ENCODE measurements at regions not wholly inside any gene's neighbourhood (a gene's known extent, or its start where the extent isn't known, plus 50 kb on each side); places are given as distances from the start of the nearest gene placed in this dataset.

DNA sequence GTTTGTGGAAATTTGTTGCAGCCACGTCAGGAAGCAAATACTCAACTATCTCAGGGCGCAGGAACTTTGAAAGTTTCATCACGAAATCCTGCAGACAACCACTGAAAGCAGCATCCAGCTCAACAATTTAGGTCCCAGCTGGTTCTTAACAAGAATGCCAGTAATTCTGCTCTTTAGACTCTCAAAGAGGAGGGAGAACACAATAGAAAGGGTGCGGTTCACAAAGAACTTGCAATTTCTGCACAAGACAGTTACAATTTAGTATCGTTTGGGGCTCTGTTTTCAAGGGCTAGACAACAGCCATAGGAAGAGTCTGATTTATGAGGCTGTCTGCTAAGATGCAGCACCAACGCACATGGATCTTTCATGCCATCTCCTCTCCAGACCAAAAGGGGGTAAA lies 223.1 kb downstream of the FGFR2 start:
- Histone ChIP-seq H3K36me3 (replicated peaks in 1 of 2; ENCODE audit: control insufficient read depth in 1 of 2, insufficient read depth in 2 of 2, low read length in 1 of 2) (no peaks in the 10 kb centered on the region), H3K9ac (no peak overlapping the region), H3F3A (replicated peaks; ENCODE audit: insufficient read depth) (no peaks in the 10 kb centered on the region), H3K9me3 (no peaks in the 10 kb centered on the region), H3K27me3 (ENCODE audit: insufficient read depth) (no peaks in the 10 kb centered on the region), H4K20me1 (ENCODE audit: insufficient read depth) (no peaks in the 10 kb centered on the region), H3K4me1 (ENCODE audit: control insufficient read depth in 1 of 2, insufficient read depth in 2 of 2, low read depth in 1 of 2, low read length in 1 of 2) (peaks cover 0 to 10% of the 10 kb centered on the region in 2 experiments; a peak in 2 of 4 replicates), H3K4me3 (ENCODE audit: low read depth in 2 of 2, low read length in 1 of 2) (no peak overlapping the region), H3K4me2 (no peak overlapping the region), H3K9me2 (no peaks in the 10 kb centered on the region), H3K79me2 (ENCODE audit: insufficient read depth) (no peaks in the 10 kb centered on the region), H3K27ac (ENCODE audit: low read depth in 2 of 2, low read length in 1 of 2) (no peak overlapping the region), H2AFZ (ENCODE audit: low read depth) (no peak overlapping the region)
- CTCF ChIA-PET = interaction anchor here (1.7 kb wide), 1 partner anchor 15 kb away, joined by 4 read pairs; no protein-coding TSS in a partner anchor
- 29% methylated on average over 6 of the region's 6 CpGs for WGBS (ENCODE audit: low lambda C conversion rate)
- TF ChIP-seq MEF2A (IDR thresholded peaks at IDR 0.05; ENCODE audit: borderline replicate concordance, low read depth) (no peak), EP300 (IDR thresholded peaks at IDR 0.05; ENCODE audit: borderline replicate concordance in 1 of 2, low read depth in 1 of 2, low read length in 1 of 2) (no peak), RXRA (IDR thresholded peaks at IDR 0.05; ENCODE audit: borderline replicate concordance, low read depth) (no peak), TEAD4 (IDR thresholded peaks at IDR 0.05; ENCODE audit: borderline replicate concordance, insufficient read depth) (no peak), JUND (IDR thresholded peaks at IDR 0.05) (no peak), GATA2 (CRISPR knock-in tag; IDR thresholded peaks at IDR 0.05) (no peak), RFX5 (IDR thresholded peaks at IDR 0.05; ENCODE audit: low read length) (no peak), EZH2phosphoT487 (IDR thresholded peaks at IDR 0.05; ENCODE audit: borderline replicate concordance, low read depth) (no peak), RAD21 (IDR thresholded peaks at IDR 0.05; ENCODE audit: low read length) (no peak), FOXJ3 (CRISPR knock-in tag; IDR thresholded peaks at IDR 0.05) (no peak), YY1 (IDR thresholded peaks at IDR 0.05; ENCODE audit: low read depth) (no peak), GABPA (IDR thresholded peaks at IDR 0.05; ENCODE audit: low read depth) (no peak), TAF1 (IDR thresholded peaks at IDR 0.05; ENCODE audit: borderline replicate concordance, low read depth, low read length) (no peak), SMC3 (IDR thresholded peaks at IDR 0.05; ENCODE audit: low read depth, low read length) (no peak), FOXM1 (IDR thresholded peaks at IDR 0.05; ENCODE audit: low read depth) (no peak)
- TF ChIP-seq, protein P1, sequence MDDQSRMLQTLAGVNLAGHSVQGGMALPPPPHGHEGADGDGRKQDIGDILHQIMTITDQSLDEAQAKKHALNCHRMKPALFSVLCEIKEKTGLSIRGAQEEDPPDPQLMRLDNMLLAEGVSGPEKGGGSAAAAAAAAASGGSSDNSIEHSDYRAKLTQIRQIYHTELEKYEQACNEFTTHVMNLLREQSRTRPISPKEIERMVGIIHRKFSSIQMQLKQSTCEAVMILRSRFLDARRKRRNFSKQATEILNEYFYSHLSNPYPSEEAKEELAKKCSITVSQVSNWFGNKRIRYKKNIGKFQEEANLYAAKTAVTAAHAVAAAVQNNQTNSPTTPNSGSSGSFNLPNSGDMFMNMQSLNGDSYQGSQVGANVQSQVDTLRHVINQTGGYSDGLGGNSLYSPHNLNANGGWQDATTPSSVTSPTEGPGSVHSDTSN (IDR thresholded peaks at IDR 0.05) = no peak
- TF ChIP-seq, protein P2, sequence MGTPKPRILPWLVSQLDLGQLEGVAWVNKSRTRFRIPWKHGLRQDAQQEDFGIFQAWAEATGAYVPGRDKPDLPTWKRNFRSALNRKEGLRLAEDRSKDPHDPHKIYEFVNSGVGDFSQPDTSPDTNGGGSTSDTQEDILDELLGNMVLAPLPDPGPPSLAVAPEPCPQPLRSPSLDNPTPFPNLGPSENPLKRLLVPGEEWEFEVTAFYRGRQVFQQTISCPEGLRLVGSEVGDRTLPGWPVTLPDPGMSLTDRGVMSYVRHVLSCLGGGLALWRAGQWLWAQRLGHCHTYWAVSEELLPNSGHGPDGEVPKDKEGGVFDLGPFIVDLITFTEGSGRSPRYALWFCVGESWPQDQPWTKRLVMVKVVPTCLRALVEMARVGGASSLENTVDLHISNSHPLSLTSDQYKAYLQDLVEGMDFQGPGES (IDR thresholded peaks at IDR 0.05; ENCODE audit: low read depth, low read length) = no peak
- TF ChIP-seq, protein P3, sequence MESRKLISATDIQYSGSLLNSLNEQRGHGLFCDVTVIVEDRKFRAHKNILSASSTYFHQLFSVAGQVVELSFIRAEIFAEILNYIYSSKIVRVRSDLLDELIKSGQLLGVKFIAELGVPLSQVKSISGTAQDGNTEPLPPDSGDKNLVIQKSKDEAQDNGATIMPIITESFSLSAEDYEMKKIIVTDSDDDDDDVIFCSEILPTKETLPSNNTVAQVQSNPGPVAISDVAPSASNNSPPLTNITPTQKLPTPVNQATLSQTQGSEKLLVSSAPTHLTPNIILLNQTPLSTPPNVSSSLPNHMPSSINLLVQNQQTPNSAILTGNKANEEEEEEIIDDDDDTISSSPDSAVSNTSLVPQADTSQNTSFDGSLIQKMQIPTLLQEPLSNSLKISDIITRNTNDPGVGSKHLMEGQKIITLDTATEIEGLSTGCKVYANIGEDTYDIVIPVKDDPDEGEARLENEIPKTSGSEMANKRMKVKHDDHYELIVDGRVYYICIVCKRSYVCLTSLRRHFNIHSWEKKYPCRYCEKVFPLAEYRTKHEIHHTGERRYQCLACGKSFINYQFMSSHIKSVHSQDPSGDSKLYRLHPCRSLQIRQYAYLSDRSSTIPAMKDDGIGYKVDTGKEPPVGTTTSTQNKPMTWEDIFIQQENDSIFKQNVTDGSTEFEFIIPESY (IDR thresholded peaks at IDR 0.05; ENCODE audit: borderline replicate concordance, low read depth) = no peak
- TF ChIP-seq, protein P4, sequence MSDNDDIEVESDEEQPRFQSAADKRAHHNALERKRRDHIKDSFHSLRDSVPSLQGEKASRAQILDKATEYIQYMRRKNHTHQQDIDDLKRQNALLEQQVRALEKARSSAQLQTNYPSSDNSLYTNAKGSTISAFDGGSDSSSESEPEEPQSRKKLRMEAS (IDR thresholded peaks at IDR 0.05; ENCODE audit: low read depth) = no peak
- TF ChIP-seq, protein P5, sequence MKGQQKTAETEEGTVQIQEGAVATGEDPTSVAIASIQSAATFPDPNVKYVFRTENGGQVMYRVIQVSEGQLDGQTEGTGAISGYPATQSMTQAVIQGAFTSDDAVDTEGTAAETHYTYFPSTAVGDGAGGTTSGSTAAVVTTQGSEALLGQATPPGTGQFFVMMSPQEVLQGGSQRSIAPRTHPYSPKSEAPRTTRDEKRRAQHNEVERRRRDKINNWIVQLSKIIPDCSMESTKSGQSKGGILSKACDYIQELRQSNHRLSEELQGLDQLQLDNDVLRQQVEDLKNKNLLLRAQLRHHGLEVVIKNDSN (IDR thresholded peaks at IDR 0.05; ENCODE audit: borderline replicate concordance, low read depth) = no peak
- no peak for DNase-seq
- POLR2A ChIA-PET = no interaction called here

Data from SK-N-SH (cell line).